ENCODE measurements at regions not wholly inside any gene's neighbourhood (a gene's known extent, or its start where the extent isn't known, plus 50 kb on each side); places are given as distances from the start of the nearest gene placed in this dataset.

DNA sequence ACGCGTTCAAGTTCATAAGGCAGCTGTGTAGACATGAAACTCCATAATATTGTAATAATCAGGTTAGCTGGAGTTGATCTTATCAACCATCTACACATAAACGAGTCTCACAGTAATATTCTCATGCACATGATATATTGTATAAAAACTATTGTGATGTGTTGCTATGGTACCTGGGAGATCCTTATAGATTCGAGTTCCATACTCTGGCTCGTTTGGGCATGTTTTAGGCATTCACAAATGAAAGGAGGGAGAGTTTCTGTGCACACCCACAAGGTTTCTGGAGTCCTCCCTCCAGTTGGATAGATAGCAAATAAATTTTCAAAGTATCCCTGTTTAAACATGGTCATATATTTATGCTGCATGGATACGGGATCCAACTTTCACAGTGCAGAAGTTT is 567.5 kb upstream of the SLC35B3 start:
- TF ChIP-seq, protein P1, sequence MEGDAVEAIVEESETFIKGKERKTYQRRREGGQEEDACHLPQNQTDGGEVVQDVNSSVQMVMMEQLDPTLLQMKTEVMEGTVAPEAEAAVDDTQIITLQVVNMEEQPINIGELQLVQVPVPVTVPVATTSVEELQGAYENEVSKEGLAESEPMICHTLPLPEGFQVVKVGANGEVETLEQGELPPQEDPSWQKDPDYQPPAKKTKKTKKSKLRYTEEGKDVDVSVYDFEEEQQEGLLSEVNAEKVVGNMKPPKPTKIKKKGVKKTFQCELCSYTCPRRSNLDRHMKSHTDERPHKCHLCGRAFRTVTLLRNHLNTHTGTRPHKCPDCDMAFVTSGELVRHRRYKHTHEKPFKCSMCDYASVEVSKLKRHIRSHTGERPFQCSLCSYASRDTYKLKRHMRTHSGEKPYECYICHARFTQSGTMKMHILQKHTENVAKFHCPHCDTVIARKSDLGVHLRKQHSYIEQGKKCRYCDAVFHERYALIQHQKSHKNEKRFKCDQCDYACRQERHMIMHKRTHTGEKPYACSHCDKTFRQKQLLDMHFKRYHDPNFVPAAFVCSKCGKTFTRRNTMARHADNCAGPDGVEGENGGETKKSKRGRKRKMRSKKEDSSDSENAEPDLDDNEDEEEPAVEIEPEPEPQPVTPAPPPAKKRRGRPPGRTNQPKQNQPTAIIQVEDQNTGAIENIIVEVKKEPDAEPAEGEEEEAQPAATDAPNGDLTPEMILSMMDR (IDR thresholded peaks at IDR 0.05; ENCODE audit: borderline replicate concordance, insufficient read depth, low read depth, low read length), result no peak
- H3K4me3 ChIP-seq (ENCODE audit: low read depth, low read length), result no peak overlapping the region

GRCh38 chr6:8995156-8995555 is 559.8 kb upstream of the SLC35B3 start:
- TF ChIP-seq, protein P1 (IDR thresholded peaks at IDR 0.05; ENCODE audit: borderline replicate concordance, insufficient read depth, low read depth, low read length), result no peak
- H3K4me3 ChIP-seq (ENCODE audit: low read depth, low read length), result no peak overlapping the region

GRCh38 chr6:8993111-8993510 is 557.8 kb upstream of the SLC35B3 start:
- H3K4me3 ChIP-seq (ENCODE audit: low read depth, low read length), result no peak overlapping the region
- TF ChIP-seq, protein P1 (IDR thresholded peaks at IDR 0.05; ENCODE audit: borderline replicate concordance, insufficient read depth, low read depth, low read length), result no peak

GRCh38 chr6:8991844-8992243 is 556.5 kb upstream of the SLC35B3 start:
- no peak overlapping the region for H3K4me3 ChIP-seq (ENCODE audit: low read depth, low read length)
- TF ChIP-seq, protein P1 (IDR thresholded peaks at IDR 0.05; ENCODE audit: borderline replicate concordance, insufficient read depth, low read depth, low read length), result no peak

GRCh38 chr6:8990075-8990474 is 554.7 kb upstream of the SLC35B3 start:
- H3K4me3 ChIP-seq (ENCODE audit: low read depth, low read length), result no peak overlapping the region
- TF ChIP-seq, protein P1 (IDR thresholded peaks at IDR 0.05; ENCODE audit: borderline replicate concordance, insufficient read depth, low read depth, low read length), result no peak

DNA sequence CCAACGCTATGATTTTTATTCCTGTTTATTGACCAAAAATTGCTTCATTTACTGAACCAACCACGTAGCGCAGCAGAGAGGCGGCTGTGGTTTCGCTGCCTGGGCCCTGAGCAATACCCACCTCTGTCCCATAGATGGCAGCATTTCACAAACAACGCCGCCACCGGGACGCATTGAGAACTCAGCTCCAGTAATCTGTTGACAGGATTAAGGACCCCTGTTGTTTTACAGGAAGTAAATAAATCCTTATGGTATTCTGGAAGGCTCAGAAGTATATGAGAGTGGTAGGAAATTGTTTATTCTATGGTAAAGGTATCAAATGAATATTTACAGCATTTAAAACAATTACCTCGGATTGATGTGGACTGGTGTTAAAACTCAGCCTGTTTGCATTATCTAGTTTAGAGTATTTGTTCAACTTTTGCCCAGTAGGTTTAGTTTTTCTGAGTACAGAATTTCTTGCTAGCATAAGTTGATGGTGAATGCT is 547.9 kb upstream of the SLC35B3 start:
- TF ChIP-seq, protein P1 (IDR thresholded peaks at IDR 0.05; ENCODE audit: borderline replicate concordance, insufficient read depth, low read depth, low read length), result peak; percentile 80
- no peak overlapping the region for H3K4me3 ChIP-seq (ENCODE audit: low read depth, low read length)

DNA sequence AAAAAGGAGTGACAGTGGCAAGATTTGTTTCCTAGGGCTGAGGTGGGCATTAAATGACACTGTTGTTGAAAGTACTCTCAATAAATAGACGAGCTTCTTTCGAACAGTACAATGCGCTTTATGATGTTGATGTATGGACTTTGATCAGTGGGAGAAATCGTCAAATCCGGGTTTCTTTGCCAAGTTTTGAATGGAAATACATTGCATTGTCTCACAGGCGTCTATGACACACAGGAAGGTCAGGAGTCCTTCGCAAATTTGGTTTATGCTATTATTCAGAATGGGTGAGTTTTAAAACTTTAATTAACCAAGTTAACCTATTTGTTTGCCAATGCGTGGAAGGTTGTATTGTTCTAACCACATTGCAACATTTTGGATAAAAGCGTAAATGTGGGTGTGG is 547.3 kb upstream of the SLC35B3 start:
- H3K4me3 ChIP-seq (ENCODE audit: low read depth, low read length), result no peak overlapping the region
- TF ChIP-seq, protein P1 (IDR thresholded peaks at IDR 0.05; ENCODE audit: borderline replicate concordance, insufficient read depth, low read depth, low read length), result no peak
